Panc1 (cell line): ENCODE measurements at regions not wholly inside any gene's neighbourhood (a gene's known extent, or its start where the extent isn't known, plus 50 kb on each side); places are given as distances from the start of the nearest gene placed in this dataset.

Source experiments
- ATAC-seq: fragments of 200-7000 bp; cut with Tn5 transposase; 2 replicates; pipeline ENCODE4 v1.9.1; 2020; ENCODE audit warnings: mild to moderate bottlenecking, moderate library complexity
- BruUV-seq: library from RNA; stranded (reverse); fragments of 400-500 nt; replicated peaks from 2 replicates; lab custom pipeline; 2021; lab: Mats Ljungman, UMichigan
- CTCF ChIA-PET: fragments of 300-600 bp; sonication (Branson Sonifier 250); formaldehyde crosslinking; loops from one replicate; lab custom pipeline; 2022; ENCODE audit warnings: antibody characterized with exemption; lab: Charles Lee
- POLR2A ChIA-PET: fragments of 300-600 bp; sonication (Branson Sonifier 250); formaldehyde crosslinking; loops from one replicate; lab custom pipeline; 2022; ENCODE audit warnings: antibody characterized with exemption; lab: Charles Lee
- DNase-seq: peaks from one replicate; pipeline ENCODE4 v3.0.0-alpha.2; 2010; ENCODE audit warnings: low read depth, low spot score
- H3K27ac ChIP-seq: 2 replicates; pipeline ENCODE4 v1.5.1; 2011; ENCODE audit warnings: mild to moderate bottlenecking, low read length, inconsistent platforms
- H3K27me3 ChIP-seq: fragments of 200-500 bp; sonication (Bioruptor generic); 2 replicates; pipeline ENCODE4 v1.6.0; 2014; ENCODE audit warnings: low read length, inconsistent platforms; ENCODE audit not compliant: control insufficient read depth, insufficient read depth
- H3K36me3 ChIP-seq: fragments of 200-500 bp; sonication (Bioruptor generic); 2 replicates; pipeline ENCODE4 v1.5.1; 2014; ENCODE audit warnings: inconsistent platforms, mild to moderate bottlenecking, low read length, moderate library complexity; ENCODE audit not compliant: control insufficient read depth, insufficient read depth
- H3K4me1 ChIP-seq: 2 replicates; pipeline ENCODE4 v1.5.1; 2011; ENCODE audit warnings: inconsistent platforms, mild to moderate bottlenecking, low read length, moderate library complexity; ENCODE audit not compliant: control insufficient read depth, insufficient read depth
- H3K4me3 ChIP-seq, 2 experiments: 2 replicates each; pipeline ENCODE4 v1.5.1; 2011 to 2012; ENCODE audit warnings: low read depth in 2 of 2, low read length in 2 of 2, mild to moderate bottlenecking in 2 of 2, inconsistent platforms in 1 of 2, moderate library complexity in 1 of 2
- H3K9me3 ChIP-seq: fragments of 200-500 bp; sonication (Bioruptor generic); 2 replicates; pipeline ENCODE4 v1.5.1; 2014; ENCODE audit warnings: low read depth, mild to moderate bottlenecking, inconsistent platforms, low read length, moderate library complexity; ENCODE audit not compliant: control insufficient read depth, insufficient read depth
- POLR2AphosphoS5 ChIP-seq: IDR thresholded peaks from 2 replicates; pipeline ENCODE4 v1.6.1; 2012; ENCODE audit warnings: mild to moderate bottlenecking, low read depth, low read length, moderate library complexity
- SIN3A ChIP-seq: IDR thresholded peaks from 2 replicates; pipeline ENCODE4 v1.6.1; 2012; ENCODE audit warnings: low read depth, mild to moderate bottlenecking, low read length, moderate library complexity, borderline replicate concordance; ENCODE audit not compliant: insufficient read depth
- TCF7L2 ChIP-seq: IDR thresholded peaks from 2 replicates; pipeline ENCODE4 v1.6.1; 2011; ENCODE audit warnings: mild to moderate bottlenecking, low read depth, low read length, inconsistent platforms
- in situ Hi-C: cut with HindIII; loops from 2 replicates; pipeline ENCODE4 v1.10.0; 2016; ENCODE audit warnings: low sequenced_read_pairs, low pct_unique_long_range_greater_than_20kb
- intact Hi-C: fragments of 100-400 bp; cut with micrococcal nuclease; formaldehyde crosslinking; loops from one replicate; pipeline ENCODE4 v1.10.0; 2022; ENCODE audit not compliant: unreplicated experiment
- TF ChIP-seq, protein P1 (sequence below), 2 experiments: IDR thresholded peaks; 2 replicates each; pipeline ENCODE4 v1.6.1; 2011 to 2012; ENCODE audit warnings: low read depth in 2 of 2, control low read depth in 1 of 2, low read length in 1 of 2, mild to moderate bottlenecking in 1 of 2, moderate library complexity in 1 of 2; ENCODE audit not compliant: insufficient read depth in 1 of 2
- TF ChIP-seq, protein P2 (sequence below): fragments of 450-650 bp; IDR thresholded peaks from 2 replicates; pipeline ENCODE4 v1.5.1; 2017; ENCODE audit warnings: mild to moderate bottlenecking

DNA sequence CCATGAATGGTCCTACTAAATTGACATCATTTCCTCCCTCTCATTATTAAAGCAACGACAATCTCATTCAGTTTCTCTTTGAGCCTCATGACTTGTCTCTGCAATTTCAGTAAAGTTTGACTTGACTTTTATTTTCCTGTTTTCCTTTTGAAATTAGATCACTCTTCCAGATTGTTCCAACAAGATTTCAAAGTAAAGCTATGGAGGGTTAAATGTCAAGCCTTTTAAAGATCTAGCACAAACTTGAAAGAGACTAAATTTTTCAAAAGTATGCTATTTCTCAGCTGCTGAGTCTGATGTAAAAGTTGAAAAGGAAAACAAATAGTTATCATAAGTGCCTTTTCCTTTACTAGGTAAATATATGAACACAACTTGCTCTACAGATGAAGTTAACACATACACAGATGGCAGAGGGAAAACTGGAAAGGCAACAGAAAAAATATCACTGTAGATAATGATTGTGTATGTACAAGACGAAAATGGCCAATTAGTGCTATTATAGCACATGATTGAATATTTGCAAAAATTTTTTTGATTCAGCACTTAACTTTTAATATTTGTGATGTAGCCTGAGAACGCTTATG, 200.6 kb downstream of the WDR11 start:
- H3K27ac ChIP-seq = no peak overlapping the region
- H3K9me3 ChIP-seq = no peaks in the 10 kb centered on the region
- no peak overlapping the region for H3K4me3 ChIP-seq
- POLR2A ChIA-PET = no interaction called here
- H3K27me3 ChIP-seq = no peaks in the 10 kb centered on the region
- intact Hi-C loops = no loop called here
- ATAC-seq (no peak), DNase-seq (no peak)
- H3K4me1 ChIP-seq = no peaks in the 10 kb centered on the region
- in situ Hi-C loops = no loop called here
- no peaks in the 10 kb centered on the region for H3K36me3 ChIP-seq
- no TSS peak for BruUV-seq
- TF ChIP-seq SIN3A (no peak), POLR2AphosphoS5 (no peak), TCF7L2 (no peak)
- TF ChIP-seq, protein P1, sequence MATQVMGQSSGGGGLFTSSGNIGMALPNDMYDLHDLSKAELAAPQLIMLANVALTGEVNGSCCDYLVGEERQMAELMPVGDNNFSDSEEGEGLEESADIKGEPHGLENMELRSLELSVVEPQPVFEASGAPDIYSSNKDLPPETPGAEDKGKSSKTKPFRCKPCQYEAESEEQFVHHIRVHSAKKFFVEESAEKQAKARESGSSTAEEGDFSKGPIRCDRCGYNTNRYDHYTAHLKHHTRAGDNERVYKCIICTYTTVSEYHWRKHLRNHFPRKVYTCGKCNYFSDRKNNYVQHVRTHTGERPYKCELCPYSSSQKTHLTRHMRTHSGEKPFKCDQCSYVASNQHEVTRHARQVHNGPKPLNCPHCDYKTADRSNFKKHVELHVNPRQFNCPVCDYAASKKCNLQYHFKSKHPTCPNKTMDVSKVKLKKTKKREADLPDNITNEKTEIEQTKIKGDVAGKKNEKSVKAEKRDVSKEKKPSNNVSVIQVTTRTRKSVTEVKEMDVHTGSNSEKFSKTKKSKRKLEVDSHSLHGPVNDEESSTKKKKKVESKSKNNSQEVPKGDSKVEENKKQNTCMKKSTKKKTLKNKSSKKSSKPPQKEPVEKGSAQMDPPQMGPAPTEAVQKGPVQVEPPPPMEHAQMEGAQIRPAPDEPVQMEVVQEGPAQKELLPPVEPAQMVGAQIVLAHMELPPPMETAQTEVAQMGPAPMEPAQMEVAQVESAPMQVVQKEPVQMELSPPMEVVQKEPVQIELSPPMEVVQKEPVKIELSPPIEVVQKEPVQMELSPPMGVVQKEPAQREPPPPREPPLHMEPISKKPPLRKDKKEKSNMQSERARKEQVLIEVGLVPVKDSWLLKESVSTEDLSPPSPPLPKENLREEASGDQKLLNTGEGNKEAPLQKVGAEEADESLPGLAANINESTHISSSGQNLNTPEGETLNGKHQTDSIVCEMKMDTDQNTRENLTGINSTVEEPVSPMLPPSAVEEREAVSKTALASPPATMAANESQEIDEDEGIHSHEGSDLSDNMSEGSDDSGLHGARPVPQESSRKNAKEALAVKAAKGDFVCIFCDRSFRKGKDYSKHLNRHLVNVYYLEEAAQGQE (IDR thresholded peaks at IDR 0.05; ENCODE audit: insufficient read depth in 1 of 2, low read depth in 2 of 2, low read length in 1 of 2) = no peak
- TF ChIP-seq, protein P2, sequence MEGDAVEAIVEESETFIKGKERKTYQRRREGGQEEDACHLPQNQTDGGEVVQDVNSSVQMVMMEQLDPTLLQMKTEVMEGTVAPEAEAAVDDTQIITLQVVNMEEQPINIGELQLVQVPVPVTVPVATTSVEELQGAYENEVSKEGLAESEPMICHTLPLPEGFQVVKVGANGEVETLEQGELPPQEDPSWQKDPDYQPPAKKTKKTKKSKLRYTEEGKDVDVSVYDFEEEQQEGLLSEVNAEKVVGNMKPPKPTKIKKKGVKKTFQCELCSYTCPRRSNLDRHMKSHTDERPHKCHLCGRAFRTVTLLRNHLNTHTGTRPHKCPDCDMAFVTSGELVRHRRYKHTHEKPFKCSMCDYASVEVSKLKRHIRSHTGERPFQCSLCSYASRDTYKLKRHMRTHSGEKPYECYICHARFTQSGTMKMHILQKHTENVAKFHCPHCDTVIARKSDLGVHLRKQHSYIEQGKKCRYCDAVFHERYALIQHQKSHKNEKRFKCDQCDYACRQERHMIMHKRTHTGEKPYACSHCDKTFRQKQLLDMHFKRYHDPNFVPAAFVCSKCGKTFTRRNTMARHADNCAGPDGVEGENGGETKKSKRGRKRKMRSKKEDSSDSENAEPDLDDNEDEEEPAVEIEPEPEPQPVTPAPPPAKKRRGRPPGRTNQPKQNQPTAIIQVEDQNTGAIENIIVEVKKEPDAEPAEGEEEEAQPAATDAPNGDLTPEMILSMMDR = no peak
- CTCF ChIA-PET = no interaction called here

DNA sequence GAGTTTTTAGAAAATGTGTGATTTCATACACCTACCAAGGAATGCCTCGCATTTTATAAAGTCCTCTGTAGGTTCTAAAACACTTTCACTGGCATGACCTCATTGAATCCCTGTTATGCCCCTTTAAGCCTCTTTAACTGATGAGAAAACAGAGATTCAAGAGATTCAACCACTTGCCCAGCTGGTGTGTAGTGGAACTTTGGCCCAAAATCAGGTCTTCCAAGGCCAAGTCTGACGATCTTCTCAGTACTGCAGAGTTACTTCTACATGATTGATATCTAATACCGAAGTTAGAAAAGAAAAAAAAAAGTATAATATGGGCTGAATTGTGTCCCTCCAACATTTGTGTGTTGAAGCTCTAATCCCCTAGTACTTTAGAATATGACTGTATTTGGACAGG, 202.0 kb downstream of the WDR11 start:
- Histone ChIP-seq H3K27me3 (no peaks in the 10 kb centered on the region), H3K36me3 (no peaks in the 10 kb centered on the region), H3K4me3 (no peak overlapping the region), H3K27ac (no peak overlapping the region), H3K4me1 (no peaks in the 10 kb centered on the region), H3K9me3 (no peaks in the 10 kb centered on the region)
- ATAC-seq = no peak
- no peak for DNase-seq
- TF ChIP-seq, protein P1 (IDR thresholded peaks at IDR 0.05; ENCODE audit: insufficient read depth in 1 of 2, low read depth in 2 of 2, low read length in 1 of 2) = no peak
- TF ChIP-seq, protein P2 = no peak
- no peak for TF ChIP-seq SIN3A
- no peak for TF ChIP-seq TCF7L2
- TF ChIP-seq POLR2AphosphoS5 = no peak
- no TSS peak for BruUV-seq
- POLR2A ChIA-PET = no interaction called here
- CTCF ChIA-PET = no interaction called here
- intact Hi-C loops (no loop called here), in situ Hi-C loops (no loop called here)
